HG03469 (cell line): ENCODE measurements at regions not wholly inside any gene's neighbourhood (a gene's known extent, or its start where the extent isn't known, plus 50 kb on each side); places are given as distances from the start of the nearest gene placed in this dataset.
"Not testable (repeated sequence)": the region's sequence is repeated elsewhere in the genome, so short reads cannot be mapped to it uniquely, and the experiment has no call there.

Experiments used
- ATAC-seq: cut with Tn5 transposase; IDR thresholded peaks from one replicate; pipeline ENCODE4 v1.9.1; 2021; ENCODE audit warnings: mild to moderate bottlenecking, moderate library complexity, moderate number of reproducible peaks; ENCODE audit not compliant: unreplicated experiment

GRCh38 chr2:140178234-140178633 is 1398.0 kb upstream of the NXPH2 start:
- no peak for ATAC-seq

GRCh38 chr2:140177086-140177485 is 1396.9 kb upstream of the NXPH2 start:
- no peak for ATAC-seq

DNA sequence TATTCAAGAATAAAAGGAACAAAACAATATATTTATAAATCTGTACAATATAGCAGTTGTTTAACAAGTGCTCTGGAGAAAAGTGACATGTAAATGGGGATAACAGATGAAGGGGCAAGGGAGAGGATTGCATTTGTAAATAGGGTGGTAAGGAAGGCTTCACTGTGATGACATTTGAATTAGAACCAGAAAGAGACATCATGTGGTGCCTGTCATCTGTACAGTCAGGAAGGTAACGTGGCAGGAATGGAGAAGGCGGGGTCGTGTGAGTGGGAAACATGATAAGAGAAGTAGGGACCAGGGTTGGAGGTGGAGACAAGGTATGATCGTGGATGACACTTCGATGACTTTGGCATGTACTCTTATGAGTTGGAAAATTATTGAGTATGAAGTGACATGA is 1393.6 kb upstream of the NXPH2 start:
- no peak for ATAC-seq

GRCh38 chr2:140164449-140164848 is 1384.3 kb upstream of the NXPH2 start:
- ATAC-seq, result no peak

DNA sequence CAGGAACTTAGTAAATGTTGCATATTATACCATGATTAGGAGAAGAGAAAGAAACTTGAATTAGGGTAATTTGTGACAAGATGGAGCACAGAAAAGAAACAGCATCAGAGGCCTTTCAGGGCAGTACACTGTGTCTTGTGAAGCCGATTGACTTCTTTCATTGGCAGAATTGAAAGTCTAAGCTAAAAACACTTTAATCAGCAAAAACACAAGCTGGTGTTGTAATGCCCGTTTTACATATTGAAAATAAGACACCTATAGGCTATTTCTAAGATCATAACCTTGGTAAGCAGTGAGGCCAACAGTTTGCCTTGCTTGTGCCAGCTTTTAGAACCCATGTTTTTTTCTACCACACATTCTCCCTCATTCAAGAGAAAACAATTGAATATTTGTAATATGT is 1378.1 kb upstream of the NXPH2 start:
- no peak for ATAC-seq

DNA sequence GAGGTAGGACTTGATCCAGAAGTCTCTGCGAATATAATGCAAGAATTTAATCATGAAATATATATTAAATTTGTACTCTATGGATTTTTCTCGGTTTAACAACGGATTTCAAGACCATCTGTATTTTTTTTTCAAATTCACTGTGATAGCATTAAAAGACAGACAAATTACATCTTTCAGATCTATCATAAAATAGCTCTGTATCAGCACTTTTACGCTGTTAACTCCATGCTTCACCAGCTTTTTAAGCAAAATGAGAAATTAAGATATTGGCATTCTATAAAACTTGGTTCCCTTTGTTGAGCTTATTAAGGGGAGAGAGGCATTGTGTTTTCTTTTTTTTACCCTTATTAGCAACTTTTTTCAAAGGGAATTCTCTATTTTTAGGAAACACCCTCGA is 1377.6 kb upstream of the NXPH2 start:
- ATAC-seq, result no peak

DNA sequence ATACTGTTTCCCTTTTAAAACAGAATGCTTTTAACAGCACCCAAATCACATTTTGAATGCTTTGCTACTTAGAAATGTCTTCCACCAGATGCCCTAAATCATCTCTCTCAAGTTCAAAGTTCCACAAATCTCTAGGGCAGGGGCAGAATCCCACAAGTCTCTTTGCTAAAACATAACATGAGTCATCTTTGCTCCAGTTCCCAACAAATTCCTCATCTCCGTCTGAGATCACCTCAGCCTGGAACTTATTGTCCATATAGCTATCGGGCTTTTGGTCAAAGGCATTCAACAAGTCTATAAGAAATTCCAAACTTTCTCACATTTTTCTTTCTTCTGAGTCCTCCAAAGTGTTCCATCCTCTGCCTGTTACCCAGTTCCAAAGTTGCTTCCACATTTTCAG is 1374.5 kb upstream of the NXPH2 start:
- ATAC-seq, result no peak

DNA sequence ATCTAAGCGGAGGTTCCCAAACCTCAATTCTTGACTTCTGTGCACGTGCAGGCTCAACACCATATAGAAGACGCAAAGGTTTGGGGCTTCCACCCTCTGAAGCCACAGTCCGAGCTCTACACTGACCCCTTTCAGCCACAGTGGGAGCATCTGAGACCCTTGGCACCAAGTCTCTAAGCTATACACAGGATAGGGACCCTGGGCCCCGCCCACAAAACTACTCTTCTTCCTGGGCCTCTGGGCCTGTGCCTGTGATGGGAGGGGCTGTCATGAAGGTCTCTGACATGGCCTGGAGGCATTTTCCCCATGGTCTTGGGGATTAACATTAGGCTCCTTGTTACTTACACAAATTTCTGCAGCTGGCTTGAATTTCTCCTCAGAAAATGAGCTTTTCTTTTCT is 1374.1 kb upstream of the NXPH2 start:
- no peak for ATAC-seq

GRCh38 chr2:140144611-140145010 is 1364.4 kb upstream of the NXPH2 start:
- ATAC-seq, result no peak

GRCh38 chr2:140138736-140139135 is 1358.5 kb upstream of the NXPH2 start:
- ATAC-seq, result no peak

DNA sequence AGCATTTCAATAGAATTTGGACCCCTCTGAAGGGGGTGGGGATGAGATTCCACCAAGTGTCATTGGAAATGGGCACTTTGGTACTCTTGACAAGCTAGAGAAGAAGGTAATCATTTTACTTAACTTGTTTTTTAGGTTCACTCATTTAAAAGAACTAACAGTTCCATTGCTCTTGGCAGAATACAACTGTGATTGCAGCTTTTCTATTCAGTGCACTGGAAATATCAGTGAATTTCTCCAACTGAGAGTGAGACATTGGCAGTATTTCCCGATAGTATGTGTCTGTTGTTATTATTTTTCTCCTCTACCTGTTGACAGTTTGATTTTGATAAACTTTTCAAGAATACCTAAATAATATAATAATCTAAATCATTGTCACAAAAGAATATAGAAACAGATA is 1356.7 kb upstream of the NXPH2 start:
- ATAC-seq, result no peak

DNA sequence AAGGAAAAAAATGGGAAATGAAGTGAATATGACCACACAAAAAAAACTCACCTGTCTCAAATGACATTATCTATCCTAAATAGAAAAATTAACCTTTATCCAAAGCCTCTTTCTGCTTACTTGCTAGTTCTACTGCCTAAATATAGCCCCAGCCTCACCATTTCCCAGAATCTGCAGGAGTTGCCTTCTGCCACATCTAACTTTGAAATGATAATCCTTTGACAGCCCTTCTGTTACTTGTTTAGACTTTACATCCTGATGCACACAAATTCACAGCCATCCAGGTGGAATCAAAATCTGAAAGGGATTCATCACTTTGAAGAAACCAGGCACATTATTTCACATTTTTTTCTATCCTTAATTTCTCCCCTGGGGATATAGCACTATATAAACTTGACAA is 1356.2 kb upstream of the NXPH2 start:
- no peak for ATAC-seq

DNA sequence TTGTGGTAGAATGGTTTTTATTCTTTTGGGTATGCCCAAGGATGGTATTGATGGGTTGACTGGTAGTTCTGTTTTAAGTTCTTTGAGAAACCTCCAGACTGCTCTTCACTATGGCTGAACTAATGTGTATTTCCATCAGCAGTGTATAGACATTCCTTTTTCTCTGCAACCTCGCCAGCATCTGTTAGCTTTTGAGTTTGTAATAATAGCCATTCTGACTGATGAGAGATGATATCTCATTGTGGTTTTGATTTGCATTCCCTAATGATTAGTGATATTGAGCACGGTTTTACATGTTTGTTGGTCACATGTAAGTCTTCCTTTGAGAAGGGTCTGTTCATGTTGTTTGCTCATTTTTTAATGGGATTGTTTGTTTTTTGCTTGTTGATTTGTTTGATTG is 1348.7 kb upstream of the NXPH2 start:
- no peak for ATAC-seq

DNA sequence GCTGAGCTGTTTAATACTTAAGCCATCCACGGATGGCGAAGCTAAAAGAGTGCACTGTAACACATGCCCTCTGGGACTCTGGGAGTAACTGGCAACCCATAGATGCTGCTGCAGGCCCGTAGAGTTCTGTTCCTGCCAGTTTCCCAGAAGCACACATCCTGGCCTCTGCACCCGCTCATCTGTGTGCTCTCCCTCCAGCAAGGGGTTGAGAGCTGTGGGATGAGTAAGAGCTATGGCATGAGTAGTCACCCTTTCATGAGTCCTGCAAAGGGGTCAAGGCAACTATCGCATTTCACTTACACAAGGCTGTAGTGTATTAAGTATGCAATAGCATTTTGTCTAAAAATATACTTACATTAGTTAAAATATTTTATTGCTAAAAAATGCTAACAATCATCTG is 1341.8 kb upstream of the NXPH2 start:
- no peak for ATAC-seq

DNA sequence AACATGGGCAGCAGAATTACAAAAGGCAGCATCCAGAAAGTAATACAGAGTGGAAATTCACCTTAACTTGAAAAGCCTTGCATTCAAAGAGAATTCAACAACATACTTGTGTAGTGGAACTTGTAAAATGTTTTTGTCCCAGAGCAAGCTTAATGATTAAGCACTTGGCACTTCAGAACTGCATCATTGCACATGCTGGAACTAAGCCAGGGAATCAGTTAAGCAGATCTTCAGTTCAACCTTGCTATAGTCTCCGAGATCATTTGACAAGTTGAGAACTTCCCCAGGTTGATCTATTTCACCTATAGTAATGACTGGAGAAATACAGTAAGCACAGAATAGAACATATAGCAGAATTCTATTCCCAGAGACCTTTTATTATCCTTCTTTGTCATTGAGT is 1337.2 kb upstream of the NXPH2 start:
- no peak for ATAC-seq

- ATAC-seq, result no peak
These were observed 1328.7 kb upstream of the NXPH2 start for GRCh38 chr2:140108706-140109475.

- ATAC-seq, result no peak
These were observed 1311.7 kb upstream of the NXPH2 start for GRCh38 chr2:140091926-140092325.

DNA sequence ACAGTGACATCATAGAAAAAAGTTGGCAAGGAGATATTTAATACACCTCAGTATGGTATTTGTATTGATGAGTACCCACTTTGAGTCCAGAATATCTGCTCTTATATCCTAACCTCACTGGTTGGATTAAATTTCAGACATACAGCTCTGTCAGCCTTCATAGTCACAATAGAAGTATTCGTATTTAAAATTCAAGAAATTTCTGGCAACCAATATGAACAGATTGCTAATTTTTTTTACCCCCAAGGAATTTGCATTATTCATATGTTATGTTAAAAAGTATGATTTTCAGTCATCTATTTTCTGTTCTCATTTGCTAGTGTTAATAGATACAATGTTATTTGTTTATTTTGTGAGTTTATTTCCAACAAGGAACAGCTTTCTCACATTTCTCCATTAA is 1306.8 kb upstream of the NXPH2 start:
- ATAC-seq, result no peak

DNA sequence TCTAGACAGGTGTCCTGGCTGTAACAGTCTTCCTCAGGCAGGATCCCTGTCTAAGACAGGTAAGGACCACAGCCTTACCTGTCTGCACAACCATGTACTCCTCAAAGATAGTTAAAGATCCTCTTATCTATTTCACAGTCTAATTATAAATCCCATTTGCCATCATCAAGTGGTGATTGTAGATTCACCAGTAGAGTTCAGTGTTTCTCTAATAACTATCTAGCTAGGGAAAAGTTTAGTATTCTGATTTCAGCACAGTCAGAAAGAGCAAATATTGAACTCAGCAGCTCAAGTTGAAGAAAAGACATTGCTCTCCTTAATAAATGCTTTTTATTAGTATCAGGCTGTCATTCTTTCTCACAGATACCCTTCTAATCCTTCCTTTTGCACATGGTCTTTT is 1305.5 kb upstream of the NXPH2 start:
- ATAC-seq, result no peak

GRCh38 chr2:140079038-140079437 is 1298.8 kb upstream of the NXPH2 start:
- no peak for ATAC-seq

DNA sequence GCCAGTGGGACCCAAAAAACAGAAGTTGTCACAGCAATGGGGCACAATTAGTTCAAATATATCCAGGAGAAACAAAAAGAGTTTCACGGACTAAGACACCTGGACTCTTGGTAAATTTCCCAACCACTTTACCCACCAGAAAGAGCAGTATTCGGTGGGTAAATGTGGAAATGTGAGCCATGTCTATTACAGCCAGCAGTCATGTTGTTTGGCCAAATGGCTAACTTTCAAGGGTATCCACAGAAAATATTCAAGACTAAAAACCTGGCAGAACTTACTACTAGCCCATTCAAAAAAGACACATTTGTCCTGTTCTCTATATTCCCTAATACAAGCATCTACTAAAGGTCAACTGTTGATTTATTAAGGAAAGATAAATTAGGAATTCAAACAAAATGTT is 1296.0 kb upstream of the NXPH2 start:
- ATAC-seq, result no peak

DNA sequence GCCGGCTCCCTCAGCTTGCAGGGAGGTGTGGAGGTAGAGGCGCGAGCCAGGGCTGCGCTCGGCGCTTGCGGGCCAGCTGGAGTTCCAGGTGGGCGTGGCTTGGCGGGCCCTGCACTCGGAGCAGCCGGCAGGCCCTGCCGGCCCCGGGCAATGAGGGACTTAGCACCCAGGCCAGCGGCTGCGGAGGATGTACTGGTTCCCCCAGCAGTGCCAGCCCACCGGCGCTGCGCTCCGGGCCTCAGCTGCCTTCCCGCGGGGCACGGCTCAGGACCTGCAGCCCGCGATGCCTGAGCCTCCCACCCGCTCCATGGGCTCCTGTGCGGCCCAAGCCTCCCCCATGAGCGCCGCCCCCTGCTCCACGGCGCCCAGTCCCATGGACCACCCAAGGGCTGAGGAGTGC is 1293.6 kb upstream of the NXPH2 start:
- not testable (repeated sequence) for ATAC-seq

GRCh38 chr2:140067661-140068060 is 1287.5 kb upstream of the NXPH2 start:
- no peak for ATAC-seq
